Inflammatory macrophage treated with lipopolysaccharide for 1 hour (primary cell): ENCODE measurements at regions not wholly inside any gene's neighbourhood (a gene's known extent, or its start where the extent isn't known, plus 50 kb on each side); places are given as distances from the start of the nearest gene placed in this dataset.
"Not testable (repeated sequence)": the region's sequence is repeated elsewhere in the genome, so short reads cannot be mapped to it uniquely, and the experiment has no call there.

Experiments used
- DNase-seq, 2 donors: peaks; one replicate each; pipeline ENCODE4 v3.0.0-alpha.2; 2020 to 2022

GRCh38 chr7:23938937-23939552 is 229.0 kb downstream of the STK31 start:
- DNase-seq = no peak

GRCh38 chr7:23939747-23940146 is 229.7 kb downstream of the STK31 start:
- not testable (repeated sequence) for DNase-seq

- DNase-seq = no peak
These were observed 231.5 kb downstream of the STK31 start for GRCh38 chr7:23941551-23941950.

- no peak for DNase-seq
These were observed 232.0 kb downstream of the STK31 start for GRCh38 chr7:23942032-23942431.

GRCh38 chr7:23944131-23944530 is 234.1 kb downstream of the STK31 start:
- DNase-seq = no peak

GRCh38 chr7:23945472-23945871 is 235.5 kb downstream of the STK31 start:
- DNase-seq = no peak

GRCh38 chr7:23955145-23955544 is 245.1 kb downstream of the STK31 start:
- DNase-seq = no peak

GRCh38 chr7:23955600-23956149 is 245.7 kb downstream of the STK31 start:
- no peak for DNase-seq

GRCh38 chr7:23956772-23957576 is 247.0 kb downstream of the STK31 start:
- no peak for DNase-seq

- DNase-seq = no peak
These were observed 249.8 kb downstream of the STK31 start for GRCh38 chr7:23959821-23960220.

GRCh38 chr7:23960361-23960760 is 250.3 kb downstream of the STK31 start:
- DNase-seq = no peak

- no peak for DNase-seq
These were observed 253.6 kb downstream of the STK31 start for GRCh38 chr7:23963461-23964165.

- DNase-seq = no peak
These were observed 254.7 kb downstream of the STK31 start for GRCh38 chr7:23964715-23965114.

- DNase-seq = no peak
These were observed 255.3 kb downstream of the STK31 start for GRCh38 chr7:23965296-23965695.

- no peak for DNase-seq
These were observed 256.9 kb downstream of the STK31 start for GRCh38 chr7:23966941-23967340.

GRCh38 chr7:23967949-23968599 is 258.1 kb downstream of the STK31 start:
- no peak for DNase-seq

- no peak for DNase-seq
These were observed 258.8 kb downstream of the STK31 start for GRCh38 chr7:23968791-23969190.

- no peak for DNase-seq
These were observed 259.4 kb downstream of the STK31 start for GRCh38 chr7:23969443-23969842.

GRCh38 chr7:23970193-23970592 is 260.2 kb downstream of the STK31 start:
- DNase-seq = no peak

- no peak for DNase-seq
These were observed 261.0 kb downstream of the STK31 start for GRCh38 chr7:23971031-23971430.

GRCh38 chr7:23972057-23972456 is 262.0 kb downstream of the STK31 start:
- DNase-seq = no peak

GRCh38 chr7:23973264-23973663 is 263.2 kb downstream of the STK31 start:
- DNase-seq = no peak

GRCh38 chr7:23980081-23980480 is 270.1 kb downstream of the STK31 start:
- DNase-seq = no peak
